Stimulated activated CD8-positive, alpha-beta memory T cell treated with anti-CD3 and anti-CD28 coated beads, Interleukin-12 subunit alpha, Interleukin-12 subunit beta, amount 100 ng/mL, for 1 hour (primary cell): ENCODE measurements at regions not wholly inside any gene's neighbourhood (a gene's known extent, or its start where the extent isn't known, plus 50 kb on each side); places are given as distances from the start of the nearest gene placed in this dataset.
"Not testable (repeated sequence)": the region's sequence is repeated elsewhere in the genome, so short reads cannot be mapped to it uniquely, and the experiment has no call there.

Experiments
- DNase-seq: peaks from one replicate; pipeline ENCODE4 v3.0.0-alpha.2; 2020; ENCODE audit warnings: low read depth

DNA sequence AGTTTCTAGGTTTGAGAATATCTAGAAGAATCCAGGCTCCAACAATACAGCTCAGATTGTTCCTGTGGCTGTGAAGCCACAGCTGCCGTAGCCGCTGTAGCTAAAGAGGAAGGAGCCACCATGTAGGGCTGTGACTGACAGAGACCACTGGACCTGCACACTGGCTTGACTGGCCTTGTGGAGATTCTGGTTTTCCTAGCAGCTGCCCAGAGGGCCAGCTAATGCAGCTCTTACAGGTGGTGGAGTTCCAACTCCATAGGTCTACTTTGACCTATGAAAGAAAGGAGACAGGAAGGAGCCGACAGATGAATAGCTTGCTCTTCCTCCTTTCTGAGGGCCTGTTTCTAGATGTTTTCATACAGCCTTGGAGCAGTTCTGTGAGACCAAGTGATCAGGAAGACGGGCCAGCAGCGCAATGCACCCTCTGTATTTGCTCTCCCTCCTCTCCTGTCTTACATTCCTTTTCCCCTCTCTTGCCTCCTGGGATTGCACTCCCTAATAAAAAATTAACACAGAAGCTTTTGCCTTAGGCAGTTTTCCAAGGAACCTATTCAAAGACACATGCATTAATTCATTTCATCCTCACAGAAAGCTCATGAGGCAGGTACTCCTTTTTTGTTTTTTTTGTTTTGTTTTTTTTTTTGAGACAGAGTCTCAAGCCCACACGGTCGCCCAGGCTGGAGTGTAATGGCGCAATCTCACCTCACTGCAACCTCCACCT is 51.8 kb upstream of the MYB start:
- DNase-seq = no peak

DNA sequence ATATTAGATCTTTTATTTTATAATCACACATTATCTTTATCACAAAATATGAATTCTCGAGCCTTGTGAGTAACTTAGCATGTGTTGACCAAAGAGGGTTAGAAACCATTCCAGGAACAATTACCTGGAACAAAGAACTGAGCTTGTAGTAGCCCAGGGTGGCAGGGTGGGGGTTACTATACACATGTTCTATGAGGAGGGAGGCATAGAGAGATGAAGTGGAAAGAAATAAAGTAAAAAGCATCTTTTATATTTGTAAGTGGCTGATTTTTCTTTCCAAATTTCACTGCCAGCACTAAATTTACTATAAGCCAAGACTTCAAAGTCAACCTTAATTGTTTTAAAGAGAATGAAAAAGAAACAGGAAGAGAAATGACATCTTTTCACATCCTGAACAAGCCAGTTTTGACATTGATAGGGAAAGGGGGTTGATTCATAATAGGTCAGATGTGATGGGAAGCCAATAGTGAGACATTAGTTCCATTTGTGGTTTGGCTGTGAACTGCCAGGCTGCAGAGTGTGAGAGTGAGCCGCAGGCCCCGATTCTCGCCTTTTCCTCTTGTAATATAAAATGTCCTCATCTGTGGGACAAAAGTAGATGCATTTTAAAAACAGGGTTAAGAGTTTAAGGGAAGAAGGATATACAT is 52.7 kb upstream of the MYB start:
- DNase-seq = peak; percentile 36

DNA sequence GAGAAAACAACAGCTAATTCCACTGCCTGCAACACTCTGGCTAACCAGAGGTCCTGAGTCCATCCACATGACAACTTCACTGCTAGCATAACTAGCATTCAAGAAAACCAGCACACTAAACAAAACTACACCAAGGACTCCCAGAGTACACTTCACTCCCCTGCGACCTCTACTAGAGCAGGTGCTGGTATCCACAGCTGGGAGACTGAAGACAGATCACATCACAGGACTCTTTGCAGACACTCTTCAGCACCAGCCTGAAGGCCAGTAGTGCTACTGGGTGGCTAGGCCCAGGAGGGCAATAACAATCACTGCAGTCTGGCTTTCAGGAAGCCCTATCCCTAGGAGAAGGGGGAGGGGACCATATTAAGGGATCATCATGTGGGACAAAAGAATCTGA is 54.4 kb upstream of the MYB start:
- DNase-seq = no peak

DNA sequence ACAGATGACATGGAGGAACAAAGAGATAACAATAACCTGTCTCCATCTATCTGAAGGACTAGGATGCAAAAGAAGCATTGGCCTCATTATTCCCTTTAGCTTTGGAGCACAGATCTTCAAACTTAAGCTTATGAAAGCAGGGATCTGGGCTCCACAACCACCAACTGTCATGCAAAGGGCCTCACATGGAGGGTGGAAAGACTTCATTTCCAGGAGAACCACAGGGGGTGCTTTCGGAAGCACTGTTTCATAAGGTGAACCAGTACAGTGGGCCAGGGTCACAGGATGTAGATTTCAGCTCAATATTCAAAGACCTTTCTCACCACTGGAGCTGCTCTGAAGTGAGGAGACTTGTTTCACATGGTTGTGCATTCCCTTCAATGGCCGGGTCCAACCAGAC is 55.1 kb upstream of the MYB start:
- no peak for DNase-seq

DNA sequence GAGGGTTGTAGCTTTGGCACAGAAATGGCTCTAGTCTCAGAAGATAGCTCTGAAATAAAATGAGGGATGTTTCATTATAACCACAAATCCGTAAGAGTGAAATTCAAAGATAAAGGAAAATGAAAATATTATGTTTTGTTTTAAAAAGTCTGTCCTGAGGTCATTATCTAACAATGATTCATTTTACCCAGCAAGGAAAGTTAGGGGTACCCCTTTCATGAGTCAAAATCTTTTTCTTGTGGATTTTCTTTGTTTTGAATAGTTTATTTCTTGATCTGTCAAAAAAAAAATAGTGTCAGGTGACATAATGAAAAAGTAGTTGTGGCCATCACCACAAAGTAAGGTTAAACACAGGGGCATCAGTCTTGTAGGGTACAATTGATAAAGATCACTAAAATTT is 59.7 kb upstream of the MYB start:
- DNase-seq = no peak

DNA sequence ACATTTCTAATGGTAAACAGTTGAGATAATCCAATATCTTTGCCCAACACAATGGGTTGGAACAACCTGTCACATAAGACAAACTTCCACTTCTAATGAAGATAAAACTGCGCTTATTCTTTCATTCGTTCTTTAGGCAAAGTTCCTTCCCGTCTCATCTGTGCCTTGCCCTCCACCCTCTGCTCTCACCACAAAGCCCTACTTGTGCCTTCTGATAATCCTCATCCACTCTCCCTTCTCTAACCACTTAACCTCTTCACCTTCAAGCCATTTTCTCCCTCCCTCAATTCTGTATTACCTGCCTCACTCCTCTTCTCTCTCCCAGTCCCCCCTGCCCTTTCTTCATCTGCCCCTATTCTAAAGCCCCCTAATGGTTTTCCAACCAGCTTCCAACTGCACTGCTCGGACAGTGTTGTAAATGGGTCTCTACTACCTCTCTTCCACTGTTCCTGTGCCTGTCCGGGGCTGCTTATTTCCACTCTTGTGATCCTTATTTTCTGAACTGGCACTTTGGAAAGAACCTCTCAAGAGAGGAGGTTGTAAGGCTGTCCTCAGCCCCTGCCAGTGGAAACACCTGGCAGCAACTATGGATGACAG is 62.9 kb upstream of the MYB start:
- DNase-seq = no peak

DNA sequence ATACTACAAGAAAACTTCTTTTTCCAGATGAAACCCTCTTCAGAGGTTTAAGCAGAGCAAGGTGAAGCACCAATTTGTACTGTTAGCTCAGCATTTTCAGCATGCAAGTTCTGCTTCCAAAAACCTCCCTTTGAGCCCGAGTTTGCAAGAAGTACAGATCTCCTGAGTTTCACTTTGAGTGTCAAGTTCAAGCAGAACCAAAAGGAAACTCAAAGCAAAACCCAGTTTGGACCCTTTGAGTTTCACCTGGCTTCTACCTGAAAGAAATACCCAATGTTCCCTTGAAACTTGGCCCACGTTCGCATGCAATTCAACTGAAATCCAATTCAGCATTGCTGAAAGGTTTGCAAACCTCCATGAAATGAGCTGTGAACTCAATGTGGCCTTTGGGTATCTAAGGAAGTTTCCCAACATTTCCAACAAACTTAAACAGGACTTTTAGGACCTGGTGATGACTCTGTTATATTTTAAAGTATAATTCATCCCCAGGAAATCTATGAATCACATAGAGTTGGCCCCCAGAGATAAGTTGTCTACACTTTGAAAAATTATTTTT is 62.9 kb upstream of the HBS1L start:
- DNase-seq = no peak

DNA sequence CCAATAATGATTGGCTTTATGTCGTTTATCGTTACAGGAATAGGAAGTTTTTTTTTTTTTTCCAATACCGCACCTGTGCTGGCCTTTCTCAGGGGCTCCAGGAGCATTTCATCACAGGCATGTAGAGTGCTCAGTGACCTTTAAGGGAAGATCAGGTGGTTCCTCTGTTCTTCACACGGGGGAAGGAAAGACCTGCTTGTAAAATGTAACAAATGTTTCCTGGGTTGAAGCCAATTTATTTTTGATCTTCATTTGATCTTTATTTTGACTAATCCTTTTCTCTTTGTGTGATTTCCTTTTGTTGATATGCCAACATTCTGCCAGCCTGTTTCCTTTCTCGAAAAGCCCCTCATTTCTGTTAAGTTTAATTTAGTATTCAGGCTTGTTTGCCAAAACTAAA is 61.9 kb upstream of the HBS1L start:
- no peak for DNase-seq

DNA sequence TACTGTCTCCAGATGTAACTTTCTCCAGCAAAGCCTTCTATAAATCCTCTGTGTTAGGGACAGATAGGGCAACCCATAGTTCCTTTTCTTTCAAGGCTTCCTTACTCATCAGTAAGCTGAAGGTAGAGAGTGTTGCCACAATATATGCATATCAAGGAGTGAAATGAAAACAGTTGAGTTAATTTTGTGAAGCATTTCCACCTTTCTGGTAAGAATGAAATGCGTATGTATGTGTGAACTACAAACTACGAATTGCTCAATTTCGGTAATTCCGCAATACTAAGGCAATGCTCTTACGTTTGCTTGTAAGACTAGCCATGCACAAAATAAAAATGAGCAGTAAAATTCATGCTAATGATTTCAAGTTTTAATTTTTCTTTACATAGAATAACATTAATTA is 61.2 kb upstream of the HBS1L start:
- DNase-seq = no peak

DNA sequence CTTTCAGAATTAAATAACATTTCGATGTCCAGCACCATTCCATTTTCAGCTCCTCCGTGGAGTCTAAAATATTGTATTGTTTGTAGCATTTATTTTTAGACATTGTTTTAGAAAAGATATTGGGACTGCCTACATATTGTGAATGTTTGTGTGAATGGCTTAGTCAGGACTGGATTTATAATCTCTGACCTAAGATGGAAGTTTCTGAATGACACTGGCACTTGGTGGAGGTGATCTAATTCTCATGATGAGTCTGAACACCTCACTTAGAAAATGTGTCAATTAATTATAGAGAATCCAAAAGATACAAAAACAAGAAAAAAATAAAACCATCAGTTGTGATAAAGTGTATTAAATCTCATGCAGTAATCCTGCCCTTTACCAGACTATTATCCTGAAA is 60.8 kb upstream of the HBS1L start:
- DNase-seq = no peak

DNA sequence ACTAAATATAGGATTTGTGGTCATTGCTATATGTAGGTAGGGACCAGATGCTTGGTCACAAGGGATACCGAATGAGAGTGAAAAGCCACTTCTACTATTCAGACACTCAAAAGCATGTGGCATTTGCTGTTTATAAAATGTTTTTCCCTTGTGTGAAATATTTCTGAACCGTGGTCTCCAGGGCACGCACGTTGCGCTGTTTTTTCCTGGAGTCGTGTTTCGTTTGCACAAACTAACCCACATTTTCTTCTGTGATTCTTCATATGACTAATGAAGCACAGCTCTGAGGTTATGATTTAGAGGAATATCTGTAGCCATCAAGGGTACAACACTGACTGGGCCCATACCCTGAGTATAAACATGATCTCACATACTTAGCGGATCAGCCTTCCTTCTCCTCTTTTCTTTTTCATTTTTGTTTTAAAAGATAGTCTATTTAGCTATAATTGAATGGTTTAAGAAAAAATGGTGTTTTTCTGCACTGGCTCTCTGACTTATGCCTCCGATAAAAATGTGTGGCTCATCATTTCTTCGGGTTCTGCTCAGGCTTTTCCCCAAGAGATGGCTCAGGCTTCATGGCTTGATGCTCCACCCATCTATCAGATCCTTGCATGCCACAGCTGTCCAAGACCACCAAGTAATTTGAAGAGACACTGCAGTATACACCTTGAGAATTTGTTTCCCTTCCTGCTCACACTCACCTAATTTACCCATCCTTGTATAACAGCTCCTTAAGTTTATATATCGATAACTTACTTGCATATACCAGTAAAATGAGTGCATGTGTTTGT is 59.9 kb upstream of the HBS1L start:
- DNase-seq = no peak

DNA sequence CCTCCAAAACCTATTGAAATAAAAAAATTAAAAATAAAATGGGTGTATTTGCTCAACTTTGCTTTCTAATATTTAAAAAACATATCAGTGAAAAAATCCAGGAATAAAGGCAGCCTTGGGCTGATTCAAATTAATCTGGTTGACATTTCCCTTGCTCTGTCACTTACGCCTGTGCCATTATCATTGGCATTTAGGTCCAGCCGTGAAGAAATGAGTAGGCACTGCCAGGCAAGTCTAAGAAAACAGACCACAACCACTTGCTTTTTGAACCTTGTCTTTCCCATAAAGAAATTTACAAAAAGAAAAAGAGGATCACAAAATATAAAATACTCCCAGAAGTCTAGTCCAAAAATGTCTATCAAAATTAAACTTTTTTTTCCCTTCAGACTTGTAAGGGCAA is 59.2 kb upstream of the HBS1L start:
- no peak for DNase-seq

DNA sequence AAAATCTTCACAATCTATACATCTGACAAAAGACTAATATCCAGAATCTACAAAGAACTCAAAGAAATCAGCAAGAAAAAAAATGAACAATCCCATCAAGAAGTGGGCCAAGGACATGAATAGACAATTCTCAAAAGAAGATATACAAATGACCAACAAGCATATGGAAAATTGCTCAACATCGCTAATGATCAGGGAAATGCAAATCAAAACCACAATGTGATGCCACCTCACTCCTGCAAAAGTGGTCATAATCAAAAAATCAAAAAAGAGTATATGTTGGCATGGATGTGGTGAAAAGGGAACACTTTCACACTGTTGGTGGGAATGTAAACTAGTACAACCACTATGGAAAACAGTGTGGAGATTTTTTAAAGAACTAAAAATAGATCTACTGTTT is 58.3 kb upstream of the HBS1L start:
- not testable (repeated sequence) for DNase-seq

DNA sequence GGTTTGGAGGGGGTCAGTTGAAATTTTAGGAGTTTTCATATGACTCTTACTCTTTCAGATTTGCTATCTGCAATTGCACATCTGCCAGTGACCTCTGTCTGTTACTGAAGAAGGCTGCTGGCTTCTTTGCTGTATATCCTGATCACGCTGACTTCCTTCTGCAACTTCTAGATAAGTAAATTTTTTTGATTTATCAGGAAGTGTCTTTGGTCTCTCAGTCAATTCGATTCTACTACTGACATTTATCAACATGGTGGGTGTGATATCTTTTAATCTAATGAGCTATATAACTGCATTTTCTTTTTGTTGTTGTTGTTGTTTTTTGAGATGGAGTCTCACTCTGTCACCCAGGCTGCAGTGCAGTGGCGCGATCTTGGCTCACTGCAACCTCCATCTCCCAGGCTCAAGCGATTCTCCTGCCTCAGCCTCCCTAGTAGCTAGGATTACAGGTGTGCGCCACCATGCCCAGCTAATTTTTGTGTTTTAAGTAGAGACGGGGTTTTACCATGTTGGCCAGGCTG is 55.7 kb upstream of the HBS1L start:
- not testable (repeated sequence) for DNase-seq

DNA sequence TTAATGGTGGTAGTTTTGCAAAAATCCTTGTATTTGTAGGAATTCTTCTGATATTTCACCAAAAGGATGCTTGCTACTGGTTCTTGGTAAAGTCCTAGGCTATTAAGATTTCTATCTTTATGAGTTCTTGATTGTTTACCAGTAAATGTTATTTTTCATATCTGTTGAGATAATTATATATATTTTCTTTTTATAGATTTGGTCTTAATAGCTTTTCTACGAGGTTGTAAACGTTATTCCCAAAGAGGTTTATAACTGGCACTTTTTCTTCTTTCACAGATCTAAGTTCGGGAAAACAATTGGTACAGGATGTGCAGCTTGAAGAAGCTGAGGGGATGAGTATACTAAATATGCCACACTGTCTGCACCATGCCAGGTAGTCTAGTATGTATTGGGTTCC is 55.1 kb upstream of the HBS1L start:
- no peak for DNase-seq

DNA sequence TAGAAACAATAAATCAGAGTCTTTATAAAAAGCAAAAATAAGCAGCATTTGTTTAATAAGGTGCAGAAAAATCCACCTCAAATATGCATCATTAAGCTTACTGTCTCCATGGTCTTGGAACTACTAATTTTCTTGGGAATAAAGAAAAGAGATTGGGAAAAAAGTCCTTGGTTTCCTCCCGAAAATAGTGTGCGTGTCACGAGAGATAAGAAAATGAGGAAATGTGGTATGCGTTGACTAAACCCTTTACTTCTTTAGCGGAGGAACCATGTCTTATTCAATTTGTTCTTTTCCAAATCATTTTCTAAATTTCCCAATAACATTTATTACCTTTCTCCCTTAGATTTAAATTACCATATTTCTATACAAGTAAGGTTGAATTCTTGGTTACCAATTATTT is 54.1 kb upstream of the HBS1L start:
- DNase-seq = no peak

DNA sequence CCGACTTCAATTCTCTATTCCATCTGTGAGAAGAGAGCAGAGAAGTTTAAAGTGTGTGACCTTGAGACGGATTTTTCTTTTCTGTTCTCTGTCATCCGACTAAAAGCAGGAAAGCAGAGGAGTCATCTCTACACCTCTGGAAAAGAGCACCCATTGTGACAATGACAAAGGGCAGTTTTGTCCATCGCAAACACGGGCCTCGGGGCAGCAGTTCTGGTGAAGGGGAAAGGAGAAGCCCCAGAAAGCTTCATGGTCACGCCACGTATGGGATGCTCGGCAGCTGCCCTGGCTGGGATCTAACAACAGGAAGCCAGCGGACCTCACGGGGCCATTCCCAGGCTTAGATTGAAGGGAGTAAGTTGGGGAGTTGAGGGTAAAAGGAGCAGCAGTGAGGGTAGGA is 52.0 kb upstream of the HBS1L start:
- DNase-seq = no peak

DNA sequence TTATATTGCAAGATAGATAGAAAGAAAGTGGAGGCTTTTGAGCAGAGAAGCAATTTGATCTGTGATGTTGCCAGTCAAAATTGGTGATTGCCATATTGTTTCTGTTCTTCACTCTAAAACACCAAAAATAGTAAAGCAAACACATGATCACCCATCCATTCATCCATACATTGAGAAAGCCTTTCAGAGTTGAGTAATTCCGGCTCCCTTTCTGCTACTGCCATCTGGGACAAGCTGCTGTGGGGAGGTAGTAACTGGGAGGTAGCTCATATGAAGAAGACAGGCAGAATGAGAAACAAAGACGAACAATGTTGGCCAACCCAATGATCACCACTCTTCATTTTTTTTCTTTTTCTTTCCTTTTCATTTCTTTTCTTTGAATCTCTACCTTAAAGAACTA is 51.1 kb upstream of the HBS1L start:
- DNase-seq = no peak

DNA sequence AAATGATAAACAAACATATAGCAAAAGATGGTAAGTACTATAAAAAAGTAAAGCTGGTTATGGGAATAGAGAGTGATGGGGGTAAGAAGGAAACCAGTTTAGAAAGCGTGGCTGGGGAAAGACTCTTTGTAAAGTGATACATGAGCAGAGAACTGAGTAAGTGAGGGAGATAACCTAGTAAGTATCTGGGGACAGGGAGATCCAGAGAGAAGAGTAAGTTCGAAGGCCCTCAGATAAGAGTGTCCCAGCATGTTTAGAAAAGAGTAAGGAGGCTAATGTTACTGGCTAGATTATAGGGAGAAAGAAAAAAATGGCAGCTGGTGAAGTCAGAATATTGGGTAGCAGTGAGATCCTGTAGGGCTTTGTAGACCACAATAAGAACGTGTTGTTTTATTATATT is 50.7 kb upstream of the HBS1L start:
- DNase-seq = no peak
